HCT116 (cell line): ENCODE measurements at regions not wholly inside any gene's neighbourhood (a gene's known extent, or its start where the extent isn't known, plus 50 kb on each side); places are given as distances from the start of the nearest gene placed in this dataset.

Experiments used
- CTCF ChIP-seq, 3 experiments: fragments of 200-600 bp in 1 of 3; sonication (generic) in 1 of 3; IDR thresholded peaks in 2 of 3; conservative IDR thresholded peaks in 1 of 3; 2 replicates each; pipeline ENCODE4 v1.5.1; 2012 to 2017; ENCODE audit warnings: low read depth in 2 of 3, low read length in 2 of 3, antibody characterized with exemption in 1 of 3, borderline replicate concordance in 1 of 3, control low read depth in 1 of 3, mild to moderate bottlenecking in 1 of 3, mixed read lengths in 1 of 3, mixed run types in 1 of 3, moderate library complexity in 1 of 3; ENCODE audit not compliant: insufficient read depth in 1 of 3
- MAX ChIP-seq: IDR thresholded peaks from 2 replicates; pipeline ENCODE4 v1.6.1; 2012
- RAD21 ChIP-seq: IDR thresholded peaks from 2 replicates; pipeline ENCODE4 v1.6.1; 2012; ENCODE audit warnings: low read depth, mild to moderate bottlenecking
- SIN3A ChIP-seq: IDR thresholded peaks from 2 replicates; pipeline ENCODE4 v1.6.1; 2012; ENCODE audit warnings: low read depth
- YY1 ChIP-seq: IDR thresholded peaks from 2 replicates; pipeline ENCODE4 v1.6.1; 2011; ENCODE audit warnings: low read length, low read depth, moderate library complexity, mild to moderate bottlenecking; ENCODE audit not compliant: insufficient replicate concordance; ENCODE audit errors: extremely low read depth
- TF ChIP-seq, protein P1 (sequence below): IDR thresholded peaks from 2 replicates; pipeline ENCODE4 v1.6.1; 2012

DNA sequence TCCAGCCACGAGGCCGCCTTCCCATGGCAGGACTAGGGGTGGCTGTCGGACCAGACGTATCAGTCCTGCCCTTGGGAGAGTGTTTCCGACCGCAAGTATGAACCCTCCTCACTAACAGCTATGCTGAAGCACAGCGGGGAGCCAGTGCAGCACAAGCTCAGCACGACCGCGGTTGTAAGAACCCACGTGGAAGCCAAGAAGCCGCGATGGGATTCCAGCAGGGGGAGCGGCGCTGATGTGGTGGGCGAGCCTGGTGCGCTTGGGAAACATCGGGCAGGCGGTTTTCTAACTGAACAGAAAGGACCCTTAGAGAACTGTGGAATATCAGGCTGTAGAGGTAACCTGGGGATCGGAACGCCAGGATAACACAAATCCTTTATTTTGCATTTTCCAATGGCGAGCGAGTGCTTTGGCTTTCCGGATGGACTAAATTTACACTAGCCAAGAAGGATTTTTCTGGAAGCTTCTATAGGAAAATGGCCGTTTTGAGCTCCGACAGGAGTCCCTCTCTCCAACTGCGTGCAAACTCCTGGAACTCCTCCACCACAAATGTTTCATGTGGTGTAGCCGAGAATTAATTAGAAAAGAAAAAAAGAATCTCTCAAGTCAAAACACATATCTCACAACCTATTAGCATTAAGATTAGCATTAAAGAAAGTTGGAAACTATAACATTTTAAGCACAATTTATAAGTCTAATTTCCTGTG, 132.0 kb upstream of the MYCN start:
- TF ChIP-seq CTCF (IDR thresholded peaks at IDR 0.05 in 2 of 3, conservative IDR thresholded peaks at IDR 0.05 in 1 of 3; ENCODE audit: borderline replicate concordance in 1 of 3, insufficient read depth in 1 of 3, low read depth in 2 of 3, low read length in 2 of 3) = no peak
- no peak for TF ChIP-seq SIN3A
- TF ChIP-seq, protein P1, sequence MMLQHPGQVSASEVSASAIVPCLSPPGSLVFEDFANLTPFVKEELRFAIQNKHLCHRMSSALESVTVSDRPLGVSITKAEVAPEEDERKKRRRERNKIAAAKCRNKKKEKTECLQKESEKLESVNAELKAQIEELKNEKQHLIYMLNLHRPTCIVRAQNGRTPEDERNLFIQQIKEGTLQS = no peak
- TF ChIP-seq MAX = no peak
- TF ChIP-seq RAD21 = no peak
- TF ChIP-seq YY1 = no peak
